KG1 (cell line): ENCODE measurements at regions not wholly inside any gene's neighbourhood (a gene's known extent, or its start where the extent isn't known, plus 50 kb on each side); places are given as distances from the start of the nearest gene placed in this dataset.
"Not testable (repeated sequence)": the region's sequence is repeated elsewhere in the genome, so short reads cannot be mapped to it uniquely, and the experiment has no call there.

Experiments
- DNase-seq: peaks from one replicate; lab custom pipeline; 2025; lab: John Stamatoyannopoulos, UW

DNA sequence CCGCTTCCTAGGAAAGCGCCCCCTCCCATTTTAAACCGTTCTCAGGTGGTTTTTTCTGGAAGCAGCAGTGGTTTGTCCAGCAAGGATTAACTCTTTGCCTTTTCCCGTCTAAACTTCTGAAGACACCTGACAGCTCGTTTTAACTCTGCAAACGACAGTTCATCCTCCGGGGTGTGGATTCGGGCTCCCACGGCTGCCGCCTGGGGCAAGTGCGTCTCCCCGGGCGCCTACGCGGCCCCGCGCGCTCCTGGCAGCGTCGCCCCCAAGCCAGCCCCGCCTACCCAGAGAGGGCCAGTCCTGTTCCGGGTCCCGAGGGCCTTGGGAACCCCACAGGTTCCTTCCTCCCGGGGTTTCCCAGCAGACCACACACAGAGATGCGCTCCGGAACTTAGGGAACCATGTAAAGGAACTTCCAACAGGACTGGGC lies 54.4 kb downstream of the PRR18 start:
- peak; percentile 28 for DNase-seq

DNA sequence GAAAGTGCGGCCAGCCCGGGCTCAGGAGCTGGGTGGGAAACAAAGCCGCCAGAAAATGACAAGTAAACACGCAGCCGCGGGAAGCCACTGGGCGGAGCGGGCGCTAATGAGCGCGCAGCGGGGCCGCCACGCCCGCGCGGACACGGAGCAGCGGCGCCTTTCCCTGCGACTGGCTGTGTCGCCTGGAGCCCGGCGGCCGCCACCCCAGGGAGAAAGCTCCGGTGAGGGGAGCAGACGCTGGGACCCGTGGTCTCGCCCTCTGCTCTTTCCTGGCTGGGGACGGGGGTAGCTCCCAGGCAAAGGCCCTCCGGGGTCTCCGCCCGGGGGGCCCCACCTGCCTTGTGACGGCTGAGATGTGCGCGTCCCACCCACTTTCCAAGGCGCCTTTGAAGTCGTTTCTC lies 54.9 kb downstream of the PRR18 start:
- DNase-seq, result no peak

DNA sequence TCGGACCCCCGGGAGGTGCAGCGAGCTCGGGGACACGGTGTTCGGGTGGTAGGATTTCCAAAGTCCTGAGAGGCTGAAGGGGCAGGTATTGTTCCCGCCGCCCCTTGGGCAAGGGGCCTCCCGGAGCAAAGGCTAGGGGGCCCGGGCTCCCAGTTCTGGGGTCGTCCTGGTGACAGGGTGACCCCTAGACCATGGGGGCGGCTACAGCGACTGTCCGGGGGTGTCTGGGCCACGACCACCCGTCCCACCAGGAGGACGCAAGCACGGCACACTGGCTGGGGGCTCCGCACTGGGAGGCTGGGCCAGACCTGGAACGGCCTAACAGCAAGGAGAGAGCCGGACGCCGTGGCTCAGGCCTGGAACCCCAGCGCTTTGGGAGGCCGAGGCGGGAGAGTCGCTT lies 55.6 kb downstream of the PRR18 start:
- DNase-seq, result no peak

DNA sequence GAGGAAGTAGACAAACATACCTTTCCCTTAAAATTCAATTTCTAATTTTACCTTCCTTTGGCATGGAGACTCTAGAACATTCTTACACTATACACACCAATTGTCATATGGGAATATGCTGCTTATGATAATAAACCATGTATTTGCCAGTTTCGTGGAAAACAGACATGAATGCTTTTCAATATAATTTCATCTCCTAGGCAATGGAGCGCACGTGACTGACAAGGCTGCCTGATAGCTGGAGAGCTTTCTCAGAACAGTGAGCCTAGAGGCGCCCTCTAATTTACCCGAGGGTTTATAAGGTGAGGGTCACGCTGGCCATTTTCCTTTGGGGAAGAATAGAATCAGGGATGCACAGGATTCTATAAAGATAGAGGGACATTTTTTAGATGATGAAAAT lies 56.5 kb downstream of the PRR18 start:
- DNase-seq, result no peak

DNA sequence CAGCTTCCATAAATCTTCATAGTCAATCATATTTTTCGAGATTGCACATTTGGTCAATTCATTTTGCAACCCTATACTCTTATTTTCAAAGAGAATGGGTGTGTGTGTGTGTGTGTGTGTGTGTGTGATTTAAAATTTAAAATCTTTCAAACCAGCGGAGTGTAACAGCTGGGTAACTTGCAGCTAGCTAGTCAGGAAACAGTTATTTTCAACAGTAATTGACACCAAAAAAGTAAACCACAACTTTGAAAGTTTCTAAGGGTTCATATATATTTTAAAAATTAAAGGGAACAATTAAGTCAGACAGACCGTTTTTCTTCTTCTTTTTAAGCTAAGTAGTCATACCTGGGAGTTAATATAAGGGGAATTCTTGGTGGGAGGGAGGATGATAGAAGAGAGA lies 57.0 kb downstream of the PRR18 start:
- DNase-seq, result no peak

DNA sequence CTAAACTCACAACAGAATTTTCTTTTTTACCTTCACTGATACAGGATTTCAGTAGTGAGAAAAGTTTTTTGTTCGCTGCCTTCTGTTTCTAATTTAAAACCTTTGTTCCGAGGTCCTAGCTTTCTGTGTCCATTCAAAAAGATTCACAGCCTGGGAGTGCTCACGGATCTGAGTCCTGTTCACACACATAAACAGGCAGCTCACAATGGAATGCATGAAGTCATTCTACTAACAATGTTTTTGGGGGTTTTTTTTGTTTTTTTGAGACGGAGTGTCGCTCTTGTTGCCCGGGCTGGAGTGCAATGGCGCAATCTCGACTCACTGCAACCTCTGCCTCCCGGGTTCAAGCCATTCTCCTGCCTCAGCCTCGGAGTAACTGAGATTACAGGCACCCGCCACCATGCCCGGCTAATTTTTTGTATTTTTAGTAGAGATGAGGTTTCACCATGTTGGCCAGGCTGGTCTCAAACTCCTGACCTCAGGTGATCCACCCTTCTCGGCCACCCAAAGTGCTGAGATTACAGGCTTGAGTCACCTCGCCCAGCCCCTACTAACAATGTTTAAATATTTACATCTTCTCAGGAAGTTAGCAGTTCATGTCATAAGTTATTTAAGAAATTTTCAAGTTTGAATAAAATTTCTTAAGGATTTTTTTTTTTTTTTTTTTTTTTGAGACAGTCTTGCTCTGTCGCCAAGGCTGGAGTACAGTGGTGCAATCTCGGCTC lies 59.0 kb downstream of the PRR18 start:
- DNase-seq, result not testable (repeated sequence)

- DNase-seq, result no peak
These were observed 63.0 kb downstream of the PRR18 start for GRCh38 chr6:166245148-166245547.

GRCh38 chr6:166244353-166245045 lies 63.7 kb downstream of the PRR18 start:
- no peak for DNase-seq

DNA sequence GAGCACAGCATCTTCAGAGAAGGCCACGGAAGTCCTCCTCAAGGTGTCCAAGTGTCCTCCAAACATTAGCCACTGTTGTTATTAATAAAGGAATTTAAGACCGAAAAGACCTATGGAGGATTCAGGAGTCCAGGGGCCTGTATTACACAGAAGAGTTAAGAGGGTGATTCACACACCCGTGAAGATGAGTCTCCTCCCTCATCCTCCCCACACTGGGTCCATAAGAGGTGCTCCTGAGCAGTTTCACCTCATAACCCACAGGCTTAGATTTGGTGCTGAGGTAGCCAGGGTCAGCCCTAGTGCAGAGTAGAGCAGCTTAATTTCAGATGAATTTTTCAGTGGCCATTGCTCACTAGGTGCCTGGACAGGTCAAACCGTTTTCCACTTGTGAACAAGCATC lies 65.3 kb downstream of the PRR18 start:
- DNase-seq, result no peak

DNA sequence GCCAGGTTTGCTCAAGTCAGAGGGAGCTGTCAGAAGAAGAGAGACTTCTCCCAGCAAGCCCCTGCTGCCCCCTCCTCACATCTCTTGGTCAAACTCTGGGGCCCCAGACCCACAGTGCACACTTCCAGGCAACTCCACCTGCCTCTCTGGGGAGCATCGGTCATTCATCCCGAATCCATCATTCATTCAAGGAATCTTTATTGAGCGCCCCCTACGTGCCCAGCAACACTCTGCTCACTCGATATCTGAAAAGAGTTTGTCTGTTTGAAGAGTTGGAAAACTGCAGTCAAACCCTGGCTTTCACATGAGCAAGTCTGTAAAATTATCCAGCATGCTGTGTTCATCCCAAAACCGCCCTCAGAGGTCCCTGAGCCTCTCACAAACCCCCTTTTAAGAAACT lies 66.2 kb downstream of the PRR18 start:
- no peak for DNase-seq

DNA sequence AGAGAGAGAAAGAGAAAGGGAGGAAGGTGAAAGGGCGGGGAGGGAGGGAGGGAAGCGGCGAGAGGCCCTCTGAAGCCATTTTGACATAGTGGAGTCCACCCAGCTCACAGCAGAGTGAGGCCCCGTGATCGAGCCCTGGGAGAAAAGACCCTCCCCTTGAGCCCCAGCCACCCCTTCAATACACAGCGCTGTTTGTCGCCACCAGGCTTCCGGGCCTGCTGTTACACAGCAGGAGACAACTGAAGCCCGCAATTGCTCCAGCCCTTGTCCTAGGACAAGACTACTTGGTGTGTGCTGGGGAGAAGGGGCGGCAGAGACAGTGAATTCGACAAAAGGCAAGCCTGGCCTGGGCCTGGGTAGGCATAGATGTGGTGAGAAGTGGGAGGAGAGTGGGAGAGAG lies 67.3 kb downstream of the PRR18 start:
- DNase-seq, result no peak

DNA sequence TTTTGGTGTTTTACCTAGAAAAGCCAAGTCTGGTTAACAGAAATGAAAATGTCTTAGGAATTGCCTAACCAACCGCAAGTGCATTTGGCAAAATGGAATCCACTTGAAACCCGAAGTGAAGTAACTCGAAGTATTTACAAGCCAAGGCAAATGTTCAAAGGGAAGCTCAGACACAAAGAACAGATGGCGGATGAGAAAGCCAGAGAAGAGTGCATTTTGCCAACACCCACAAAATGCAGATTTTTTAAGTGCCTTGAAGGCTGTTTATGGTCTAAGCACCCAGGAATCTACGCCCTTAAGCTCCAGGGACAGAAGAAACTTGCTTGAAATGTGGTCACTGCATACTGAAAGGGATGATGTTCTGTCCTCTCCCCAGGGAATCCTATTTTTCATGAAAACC lies 70.0 kb upstream of the TBXT start:
- DNase-seq, result no peak

DNA sequence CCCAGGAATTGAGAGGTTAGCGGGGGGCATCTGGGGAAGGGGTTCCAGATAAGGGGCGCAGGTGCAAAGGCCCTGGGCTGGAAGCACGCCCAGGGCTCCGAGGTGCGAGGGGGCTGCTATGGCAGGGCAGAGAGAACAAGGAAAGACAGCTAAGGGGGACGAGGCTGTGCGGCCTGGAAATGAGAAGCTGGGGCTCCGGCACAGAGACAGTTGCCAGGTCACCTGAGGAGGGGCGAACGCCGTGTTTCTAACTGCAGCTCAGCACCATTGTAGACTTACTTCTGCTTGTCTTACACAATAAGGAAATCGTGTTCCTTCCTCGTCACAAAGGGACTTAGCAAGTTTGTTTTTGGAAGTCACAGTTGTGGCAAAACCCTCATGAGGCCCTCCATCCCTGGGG lies 68.9 kb upstream of the TBXT start:
- no peak for DNase-seq

GRCh38 chr6:166235666-166236292 lies 68.1 kb upstream of the TBXT start:
- DNase-seq, result no peak

DNA sequence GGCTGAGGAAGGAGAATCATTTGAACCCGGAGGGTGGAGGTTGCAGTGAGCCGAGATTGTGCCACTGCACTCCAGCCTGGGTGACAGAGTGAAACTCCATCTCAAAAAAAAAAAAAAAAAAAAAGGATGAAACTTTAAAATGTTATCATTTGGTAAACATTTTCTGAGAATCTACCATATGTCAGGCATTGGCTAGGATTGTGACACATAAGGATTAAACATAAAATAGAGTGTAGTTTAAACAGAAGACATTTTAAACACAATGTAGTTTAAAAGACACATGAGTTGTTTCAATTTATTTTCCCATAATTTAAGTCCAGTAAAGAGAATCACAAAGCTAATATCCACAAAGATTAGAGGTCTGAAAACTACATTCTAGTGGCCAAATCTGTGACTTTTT lies 63.5 kb upstream of the TBXT start:
- DNase-seq, result not testable (repeated sequence)

DNA sequence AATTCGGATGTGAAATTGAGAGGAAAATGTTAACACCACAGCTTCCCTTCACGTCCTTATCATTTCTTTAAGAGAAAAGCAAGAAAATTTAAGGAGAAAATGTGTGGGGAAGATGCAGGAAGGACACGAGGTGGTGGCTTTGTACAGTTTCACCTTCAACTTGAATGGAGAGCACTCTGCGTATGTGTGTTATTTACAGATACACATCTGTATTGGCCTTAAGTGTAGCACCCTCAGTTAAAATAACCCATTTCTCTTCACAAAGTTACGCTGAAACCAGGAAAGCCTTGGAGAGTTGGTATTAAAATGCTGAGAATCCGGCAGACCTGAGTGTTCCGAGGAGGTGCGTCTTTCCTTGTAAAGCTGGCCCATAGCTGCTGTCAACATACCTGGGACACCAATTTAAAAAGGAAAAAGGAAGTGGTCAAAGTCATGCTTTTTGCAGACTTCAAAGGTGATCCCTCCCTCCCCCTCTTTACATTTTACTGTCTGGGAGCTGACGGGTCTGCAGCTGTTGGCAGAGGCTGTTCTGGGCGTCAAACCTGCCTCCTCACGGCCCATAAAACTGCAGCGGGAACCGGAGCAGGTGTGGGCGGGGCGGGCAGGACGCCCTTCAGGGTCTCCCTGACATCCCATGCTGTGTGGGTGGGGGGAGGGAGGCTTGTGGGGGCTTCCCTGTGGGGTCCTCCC lies 61.3 kb upstream of the TBXT start:
- DNase-seq, result no peak

DNA sequence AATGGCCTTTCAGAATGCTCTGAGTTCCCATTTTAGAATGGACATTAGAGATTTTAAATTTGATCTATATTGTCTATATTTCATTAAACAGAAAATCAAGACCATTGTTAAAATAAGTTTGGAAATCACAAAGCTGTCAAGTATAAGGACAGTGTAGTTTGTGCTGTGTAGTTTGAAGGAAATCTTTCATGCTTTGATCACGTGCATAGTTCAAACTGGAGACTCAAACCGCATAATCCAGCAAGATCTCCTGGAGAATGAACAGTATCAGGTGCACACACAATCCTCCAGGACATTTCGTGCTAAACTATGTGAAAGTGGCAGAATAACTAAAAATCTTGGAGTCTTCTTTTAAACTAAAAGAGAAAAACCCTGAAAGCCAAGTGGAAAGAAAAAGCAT lies 60.8 kb upstream of the TBXT start:
- DNase-seq, result no peak

DNA sequence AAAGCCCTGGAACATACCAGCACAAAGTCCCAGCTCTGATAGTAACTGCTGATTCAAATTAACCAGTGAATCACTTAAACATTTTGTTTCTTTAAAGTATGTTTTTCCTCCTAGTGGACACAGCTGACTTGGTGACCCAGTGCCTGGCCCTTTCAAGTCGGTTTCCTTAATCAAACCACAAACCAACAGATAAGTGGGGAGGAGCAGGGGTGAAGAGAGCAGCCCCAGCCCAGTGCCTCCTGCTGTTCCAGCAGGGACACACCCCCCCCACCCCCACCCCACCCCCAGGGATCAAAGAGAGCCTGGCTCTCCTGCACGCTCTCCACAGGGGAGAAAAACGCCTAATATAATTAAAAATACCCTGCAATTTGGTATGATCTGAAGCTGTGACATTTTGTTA lies 55.4 kb upstream of the TBXT start:
- DNase-seq, result no peak

- no peak for DNase-seq
These were observed 55.0 kb upstream of the TBXT start for GRCh38 chr6:166222631-166223030.

GRCh38 chr6:166221636-166222035 lies 54.0 kb upstream of the TBXT start:
- DNase-seq, result no peak

DNA sequence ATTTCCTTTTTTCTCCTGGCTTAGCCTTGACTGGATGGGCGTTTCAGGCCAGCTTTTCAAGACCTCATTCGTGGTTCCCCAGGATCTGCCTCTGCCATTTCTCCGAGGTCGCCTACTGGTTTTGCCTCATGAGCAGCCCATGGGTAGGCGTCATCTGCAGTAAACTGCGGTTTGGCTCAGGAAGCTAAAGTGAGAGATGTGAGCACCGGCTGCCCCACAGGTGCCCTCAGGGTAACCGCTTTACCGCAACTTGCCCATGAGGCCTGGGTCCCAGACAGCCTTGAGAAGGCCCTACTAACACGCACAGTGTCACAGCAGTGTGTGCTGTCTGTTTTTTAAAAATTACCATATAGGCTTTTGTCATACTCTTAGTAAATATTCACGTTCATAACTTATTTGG lies 53.4 kb upstream of the TBXT start:
- no peak for DNase-seq
